GM23338 (cell line): ENCODE measurements at regions not wholly inside any gene's neighbourhood (a gene's known extent, or its start where the extent isn't known, plus 50 kb on each side); places are given as distances from the start of the nearest gene placed in this dataset.

Experiments used
- ATAC-seq: fragments of 200-7000 bp; cut with Tn5 transposase; 3 replicates; pipeline ENCODE4 v1.9.1; 2020
- DNase-seq: peaks from one replicate; pipeline ENCODE4 v3.0.0-alpha.2; 2015; ENCODE audit warnings: low spot score
- H2AFZ ChIP-seq: fragments of 200-600 bp; sonication (generic); 2 replicates; pipeline ENCODE4 v1.8.0; 2016; ENCODE audit warnings: antibody characterized with exemption, mild to moderate bottlenecking, moderate library complexity
- H3F3A ChIP-seq: fragments of 200-600 bp; sonication (generic); replicated peaks from 2 replicates; pipeline ENCODE4 v1.8.0; 2017; ENCODE audit warnings: antibody characterized with exemption, mixed run types, low read depth
- H3K27ac ChIP-seq: fragments of 200-600 bp; sonication (generic); 2 replicates; pipeline ENCODE4 v1.6.1; 2016; ENCODE audit warnings: low read depth
- H3K27me3 ChIP-seq: fragments of 200-600 bp; sonication (generic); 2 replicates; pipeline ENCODE4 v1.8.0; 2016; ENCODE audit warnings: mild to moderate bottlenecking, mixed run types, moderate library complexity; ENCODE audit not compliant: insufficient read depth
- H3K36me3 ChIP-seq: fragments of 200-600 bp; sonication (generic); 2 replicates; pipeline ENCODE4 v1.8.0; 2016; ENCODE audit warnings: mild to moderate bottlenecking; ENCODE audit not compliant: insufficient read depth
- H3K4me1 ChIP-seq: fragments of 200-600 bp; sonication (generic); 2 replicates; pipeline ENCODE4 v1.8.0; 2016; ENCODE audit warnings: mild to moderate bottlenecking, moderate library complexity; ENCODE audit not compliant: insufficient read depth
- H3K4me2 ChIP-seq: fragments of 200-600 bp; sonication (generic); 2 replicates; pipeline ENCODE4 v1.7.1; 2017; ENCODE audit warnings: mixed run types
- H3K4me3 ChIP-seq: fragments of 200-600 bp; sonication (generic); 2 replicates; pipeline ENCODE4 v1.6.1; 2016; ENCODE audit warnings: mixed run types
- H3K79me2 ChIP-seq: fragments of 200-600 bp; sonication (generic); replicated peaks from 2 replicates; pipeline ENCODE4 v1.8.0; 2017; ENCODE audit warnings: mild to moderate bottlenecking; ENCODE audit not compliant: insufficient read depth
- H3K9me2 ChIP-seq: fragments of 200-600 bp; sonication (generic); 2 replicates; pipeline ENCODE4 v1.8.0; 2017; ENCODE audit not compliant: insufficient read depth
- H4K20me1 ChIP-seq: fragments of 200-600 bp; sonication (generic); replicated peaks from 2 replicates; pipeline ENCODE4 v1.8.0; 2017; ENCODE audit warnings: mild to moderate bottlenecking; ENCODE audit not compliant: insufficient read depth
- H3K27ac Mint-ChIP-seq: 2 replicates; pipeline ENCODE4 v1.8.0; 2020; ENCODE audit warnings: inconsistent platforms, mild to moderate bottlenecking, moderate library complexity, mixed read lengths
- H3K27me3 Mint-ChIP-seq: 3 replicates; pipeline ENCODE4 v1.8.0; 2022; ENCODE audit warnings: low read depth, mild to moderate bottlenecking, moderate library complexity, mixed read lengths, inconsistent platforms; ENCODE audit not compliant: insufficient read depth, poor library complexity
- H3K36me3 Mint-ChIP-seq: 3 replicates; pipeline ENCODE4 v1.8.0; 2021; ENCODE audit warnings: low read depth, mild to moderate bottlenecking, inconsistent platforms, moderate library complexity, mixed read lengths
- H3K4me1 Mint-ChIP-seq: 3 replicates; pipeline ENCODE4 v1.8.0; 2020; ENCODE audit warnings: mild to moderate bottlenecking, inconsistent platforms, mixed read lengths
- H3K4me3 Mint-ChIP-seq: 3 replicates; pipeline ENCODE4 v1.8.0; 2021; ENCODE audit warnings: moderate library complexity, mild to moderate bottlenecking, inconsistent platforms, mixed read lengths
- H3K9me3 Mint-ChIP-seq: 3 replicates; pipeline ENCODE4 v1.8.0; 2020; ENCODE audit warnings: moderate library complexity, mild to moderate bottlenecking, inconsistent platforms, mixed read lengths
- CREB1 ChIP-seq: fragments of 250-450 bp; sonication (Bioruptor Pico); IDR thresholded peaks from 2 replicates; pipeline ENCODE4 v1.5.0; 2020; ENCODE audit warnings: low read depth, mild to moderate bottlenecking, moderate library complexity
- EZH2 ChIP-seq: fragments of 200-600 bp; sonication (generic); IDR thresholded peaks from one replicate; pipeline ENCODE4 v1.8.0; 2017; ENCODE audit warnings: antibody characterized with exemption, mild to moderate bottlenecking, low read depth; ENCODE audit not compliant: unreplicated experiment
- EZH2phosphoT487 ChIP-seq: fragments of 200-600 bp; sonication (generic); IDR thresholded peaks from one replicate; pipeline ENCODE4 v1.8.1; 2018; ENCODE audit warnings: antibody characterized with exemption; ENCODE audit not compliant: unreplicated experiment
- JUNB ChIP-seq: IDR thresholded peaks from one replicate; pipeline ENCODE4 v1.6.1; 2016; ENCODE audit warnings: antibody characterized with exemption; ENCODE audit not compliant: unreplicated experiment
- NANOG ChIP-seq: IDR thresholded peaks from 2 replicates; pipeline ENCODE4 v1.6.1; 2016; ENCODE audit warnings: antibody characterized with exemption, borderline replicate concordance
- POLR2AphosphoS5 ChIP-seq: IDR thresholded peaks from 2 replicates; pipeline ENCODE4 v1.6.1; 2016; ENCODE audit warnings: antibody characterized with exemption, low read depth
- STAT1 ChIP-seq: IDR thresholded peaks from one replicate; pipeline ENCODE4 v1.6.1; 2016; ENCODE audit warnings: antibody characterized with exemption; ENCODE audit not compliant: unreplicated experiment
- ZNF114 ChIP-seq: fragments of 250-450 bp; sonication (Bioruptor Pico); IDR thresholded peaks from 2 replicates; pipeline ENCODE4 v1.5.0; 2020; ENCODE audit warnings: mild to moderate bottlenecking, moderate library complexity
- ZNF331 ChIP-seq: fragments of 250-450 bp; sonication (Bioruptor Pico); IDR thresholded peaks from 2 replicates; pipeline ENCODE4 v1.5.0; 2020; ENCODE audit warnings: low read depth, mild to moderate bottlenecking, moderate library complexity
- TF ChIP-seq, protein P1 (sequence below), 2 experiments: fragments of 200-600 bp in 1 of 2; sonication (generic) in 1 of 2; conservative IDR thresholded peaks; 2 replicates each; pipeline versions ENCODE4 v1.5.1 to v1.6.1; 2016 to 2017; ENCODE audit warnings: antibody characterized with exemption in 2 of 2, low read depth in 2 of 2, mild to moderate bottlenecking in 2 of 2, moderate library complexity in 1 of 2
- TF ChIP-seq, protein P2 (sequence below): IDR thresholded peaks from one replicate; pipeline ENCODE4 v1.6.1; 2018; ENCODE audit warnings: antibody characterized with exemption; ENCODE audit not compliant: unreplicated experiment
- TF ChIP-seq, protein P3 (sequence below): fragments of 250-450 bp; sonication (Bioruptor Pico); IDR thresholded peaks from 2 replicates; pipeline ENCODE4 v1.5.0; 2020; ENCODE audit warnings: mild to moderate bottlenecking, moderate library complexity
- TF ChIP-seq, protein P4 (sequence below): IDR thresholded peaks from 2 replicates; pipeline ENCODE4 v1.6.1; 2016; ENCODE audit warnings: antibody characterized with exemption

DNA sequence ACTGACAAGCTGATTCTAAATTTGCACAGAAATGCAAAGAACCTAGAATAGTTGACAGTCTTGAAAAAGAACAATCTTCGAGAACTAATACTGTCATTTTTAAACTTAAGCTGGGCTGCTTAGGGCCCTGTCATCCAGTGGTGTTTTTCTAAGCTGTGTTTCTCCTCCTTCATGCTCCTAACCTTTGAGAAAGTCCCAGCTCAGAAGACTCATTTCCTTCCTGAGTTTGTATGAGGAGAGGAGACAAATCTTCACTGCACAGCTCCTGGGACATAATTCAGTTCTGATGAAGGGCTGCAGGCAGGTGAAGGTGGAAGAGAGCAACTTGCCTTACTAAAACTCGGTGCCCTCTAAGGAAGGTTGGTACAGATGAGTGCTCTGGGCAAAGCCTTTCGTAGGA lies 109.5 kb upstream of the ANKRD55 start:
- Histone ChIP-seq H3K4me3 (no peak overlapping the region), H3K79me2 (no peaks in the 10 kb centered on the region), H4K20me1 (no peaks in the 10 kb centered on the region), H3K27ac (no peak overlapping the region), H2AFZ (no peak overlapping the region), H3K36me3 (no peaks in the 10 kb centered on the region), H3K9me2 (peaks cover 3% of the 10 kb centered on the region; the same call in 1 of the 2 replicates), H3K4me2 (no peak overlapping the region), H3F3A (no peaks in the 10 kb centered on the region), H3K4me1 (no peaks in the 10 kb centered on the region; the same call in 1 of the 2 replicates), H3K27me3 (no peaks in the 10 kb centered on the region)
- DNase-seq: no peak
- Mint-ChIP-seq H3K4me3 (no peak overlapping the region), H3K4me1 (peaks cover 3% of the 10 kb centered on the region), H3K27ac (no peak overlapping the region), H3K36me3 (no peaks in the 10 kb centered on the region; the same call in 2 of the 3 replicates), H3K9me3 (peaks cover 3% of the 10 kb centered on the region; the same call in 2 of the 3 replicates), H3K27me3 (peaks cover 1% of the 10 kb centered on the region)
- TF ChIP-seq, protein P1, sequence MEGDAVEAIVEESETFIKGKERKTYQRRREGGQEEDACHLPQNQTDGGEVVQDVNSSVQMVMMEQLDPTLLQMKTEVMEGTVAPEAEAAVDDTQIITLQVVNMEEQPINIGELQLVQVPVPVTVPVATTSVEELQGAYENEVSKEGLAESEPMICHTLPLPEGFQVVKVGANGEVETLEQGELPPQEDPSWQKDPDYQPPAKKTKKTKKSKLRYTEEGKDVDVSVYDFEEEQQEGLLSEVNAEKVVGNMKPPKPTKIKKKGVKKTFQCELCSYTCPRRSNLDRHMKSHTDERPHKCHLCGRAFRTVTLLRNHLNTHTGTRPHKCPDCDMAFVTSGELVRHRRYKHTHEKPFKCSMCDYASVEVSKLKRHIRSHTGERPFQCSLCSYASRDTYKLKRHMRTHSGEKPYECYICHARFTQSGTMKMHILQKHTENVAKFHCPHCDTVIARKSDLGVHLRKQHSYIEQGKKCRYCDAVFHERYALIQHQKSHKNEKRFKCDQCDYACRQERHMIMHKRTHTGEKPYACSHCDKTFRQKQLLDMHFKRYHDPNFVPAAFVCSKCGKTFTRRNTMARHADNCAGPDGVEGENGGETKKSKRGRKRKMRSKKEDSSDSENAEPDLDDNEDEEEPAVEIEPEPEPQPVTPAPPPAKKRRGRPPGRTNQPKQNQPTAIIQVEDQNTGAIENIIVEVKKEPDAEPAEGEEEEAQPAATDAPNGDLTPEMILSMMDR (conservative IDR thresholded peaks at IDR 0.05; ENCODE audit: low read depth in 2 of 2): no peak
- TF ChIP-seq, protein P2, sequence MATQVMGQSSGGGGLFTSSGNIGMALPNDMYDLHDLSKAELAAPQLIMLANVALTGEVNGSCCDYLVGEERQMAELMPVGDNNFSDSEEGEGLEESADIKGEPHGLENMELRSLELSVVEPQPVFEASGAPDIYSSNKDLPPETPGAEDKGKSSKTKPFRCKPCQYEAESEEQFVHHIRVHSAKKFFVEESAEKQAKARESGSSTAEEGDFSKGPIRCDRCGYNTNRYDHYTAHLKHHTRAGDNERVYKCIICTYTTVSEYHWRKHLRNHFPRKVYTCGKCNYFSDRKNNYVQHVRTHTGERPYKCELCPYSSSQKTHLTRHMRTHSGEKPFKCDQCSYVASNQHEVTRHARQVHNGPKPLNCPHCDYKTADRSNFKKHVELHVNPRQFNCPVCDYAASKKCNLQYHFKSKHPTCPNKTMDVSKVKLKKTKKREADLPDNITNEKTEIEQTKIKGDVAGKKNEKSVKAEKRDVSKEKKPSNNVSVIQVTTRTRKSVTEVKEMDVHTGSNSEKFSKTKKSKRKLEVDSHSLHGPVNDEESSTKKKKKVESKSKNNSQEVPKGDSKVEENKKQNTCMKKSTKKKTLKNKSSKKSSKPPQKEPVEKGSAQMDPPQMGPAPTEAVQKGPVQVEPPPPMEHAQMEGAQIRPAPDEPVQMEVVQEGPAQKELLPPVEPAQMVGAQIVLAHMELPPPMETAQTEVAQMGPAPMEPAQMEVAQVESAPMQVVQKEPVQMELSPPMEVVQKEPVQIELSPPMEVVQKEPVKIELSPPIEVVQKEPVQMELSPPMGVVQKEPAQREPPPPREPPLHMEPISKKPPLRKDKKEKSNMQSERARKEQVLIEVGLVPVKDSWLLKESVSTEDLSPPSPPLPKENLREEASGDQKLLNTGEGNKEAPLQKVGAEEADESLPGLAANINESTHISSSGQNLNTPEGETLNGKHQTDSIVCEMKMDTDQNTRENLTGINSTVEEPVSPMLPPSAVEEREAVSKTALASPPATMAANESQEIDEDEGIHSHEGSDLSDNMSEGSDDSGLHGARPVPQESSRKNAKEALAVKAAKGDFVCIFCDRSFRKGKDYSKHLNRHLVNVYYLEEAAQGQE: no peak
- no peak for TF ChIP-seq EZH2phosphoT487
- TF ChIP-seq POLR2AphosphoS5: no peak
- no peak for TF ChIP-seq STAT1
- no peak for TF ChIP-seq JUNB
- no peak for TF ChIP-seq EZH2
- TF ChIP-seq ZNF114 (CRISPR knock-in tag): no peak
- TF ChIP-seq, protein P3, sequence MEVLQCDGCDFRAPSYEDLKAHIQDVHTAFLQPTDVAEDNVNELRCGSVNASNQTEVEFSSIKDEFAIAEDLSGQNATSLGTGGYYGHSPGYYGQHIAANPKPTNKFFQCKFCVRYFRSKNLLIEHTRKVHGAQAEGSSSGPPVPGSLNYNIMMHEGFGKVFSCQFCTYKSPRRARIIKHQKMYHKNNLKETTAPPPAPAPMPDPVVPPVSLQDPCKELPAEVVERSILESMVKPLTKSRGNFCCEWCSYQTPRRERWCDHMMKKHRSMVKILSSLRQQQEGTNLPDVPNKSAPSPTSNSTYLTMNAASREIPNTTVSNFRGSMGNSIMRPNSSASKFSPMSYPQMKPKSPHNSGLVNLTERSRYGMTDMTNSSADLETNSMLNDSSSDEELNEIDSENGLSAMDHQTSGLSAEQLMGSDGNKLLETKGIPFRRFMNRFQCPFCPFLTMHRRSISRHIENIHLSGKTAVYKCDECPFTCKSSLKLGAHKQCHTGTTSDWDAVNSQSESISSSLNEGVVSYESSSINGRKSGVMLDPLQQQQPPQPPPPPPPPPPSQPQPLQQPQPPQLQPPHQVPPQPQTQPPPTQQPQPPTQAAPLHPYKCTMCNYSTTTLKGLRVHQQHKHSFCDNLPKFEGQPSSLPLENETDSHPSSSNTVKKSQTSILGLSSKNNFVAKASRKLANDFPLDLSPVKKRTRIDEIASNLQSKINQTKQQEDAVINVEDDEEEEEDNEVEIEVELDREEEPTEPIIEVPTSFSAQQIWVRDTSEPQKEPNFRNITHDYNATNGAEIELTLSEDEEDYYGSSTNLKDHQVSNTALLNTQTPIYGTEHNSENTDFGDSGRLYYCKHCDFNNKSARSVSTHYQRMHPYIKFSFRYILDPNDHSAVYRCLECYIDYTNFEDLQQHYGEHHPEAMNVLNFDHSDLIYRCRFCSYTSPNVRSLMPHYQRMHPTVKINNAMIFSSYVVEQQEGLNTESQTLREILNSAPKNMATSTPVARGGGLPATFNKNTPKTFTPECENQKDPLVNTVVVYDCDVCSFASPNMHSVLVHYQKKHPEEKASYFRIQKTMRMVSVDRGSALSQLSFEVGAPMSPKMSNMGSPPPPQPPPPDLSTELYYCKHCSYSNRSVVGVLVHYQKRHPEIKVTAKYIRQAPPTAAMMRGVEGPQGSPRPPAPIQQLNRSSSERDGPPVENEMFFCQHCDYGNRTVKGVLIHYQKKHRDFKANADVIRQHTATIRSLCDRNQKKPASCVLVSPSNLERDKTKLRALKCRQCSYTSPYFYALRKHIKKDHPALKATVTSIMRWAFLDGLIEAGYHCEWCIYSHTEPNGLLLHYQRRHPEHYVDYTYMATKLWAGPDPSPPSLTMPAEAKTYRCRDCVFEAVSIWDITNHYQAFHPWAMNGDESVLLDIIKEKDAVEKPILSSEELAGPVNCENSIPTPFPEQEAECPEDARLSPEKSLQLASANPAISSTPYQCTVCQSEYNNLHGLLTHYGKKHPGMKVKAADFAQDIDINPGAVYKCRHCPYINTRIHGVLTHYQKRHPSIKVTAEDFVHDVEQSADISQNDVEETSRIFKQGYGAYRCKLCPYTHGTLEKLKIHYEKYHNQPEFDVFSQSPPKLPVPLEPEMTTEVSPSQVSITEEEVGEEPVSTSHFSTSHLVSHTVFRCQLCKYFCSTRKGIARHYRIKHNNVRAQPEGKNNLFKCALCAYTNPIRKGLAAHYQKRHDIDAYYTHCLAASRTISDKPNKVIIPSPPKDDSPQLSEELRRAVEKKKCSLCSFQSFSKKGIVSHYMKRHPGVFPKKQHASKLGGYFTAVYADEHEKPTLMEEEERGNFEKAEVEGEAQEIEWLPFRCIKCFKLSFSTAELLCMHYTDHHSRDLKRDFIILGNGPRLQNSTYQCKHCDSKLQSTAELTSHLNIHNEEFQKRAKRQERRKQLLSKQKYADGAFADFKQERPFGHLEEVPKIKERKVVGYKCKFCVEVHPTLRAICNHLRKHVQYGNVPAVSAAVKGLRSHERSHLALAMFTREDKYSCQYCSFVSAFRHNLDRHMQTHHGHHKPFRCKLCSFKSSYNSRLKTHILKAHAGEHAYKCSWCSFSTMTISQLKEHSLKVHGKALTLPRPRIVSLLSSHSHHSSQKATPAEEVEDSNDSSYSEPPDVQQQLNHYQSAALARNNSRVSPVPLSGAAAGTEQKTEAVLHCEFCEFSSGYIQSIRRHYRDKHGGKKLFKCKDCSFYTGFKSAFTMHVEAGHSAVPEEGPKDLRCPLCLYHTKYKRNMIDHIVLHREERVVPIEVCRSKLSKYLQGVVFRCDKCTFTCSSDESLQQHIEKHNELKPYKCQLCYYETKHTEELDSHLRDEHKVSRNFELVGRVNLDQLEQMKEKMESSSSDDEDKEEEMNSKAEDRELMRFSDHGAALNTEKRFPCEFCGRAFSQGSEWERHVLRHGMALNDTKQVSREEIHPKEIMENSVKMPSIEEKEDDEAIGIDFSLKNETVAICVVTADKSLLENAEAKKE (CRISPR knock-in tag): no peak
- TF ChIP-seq, protein P4, sequence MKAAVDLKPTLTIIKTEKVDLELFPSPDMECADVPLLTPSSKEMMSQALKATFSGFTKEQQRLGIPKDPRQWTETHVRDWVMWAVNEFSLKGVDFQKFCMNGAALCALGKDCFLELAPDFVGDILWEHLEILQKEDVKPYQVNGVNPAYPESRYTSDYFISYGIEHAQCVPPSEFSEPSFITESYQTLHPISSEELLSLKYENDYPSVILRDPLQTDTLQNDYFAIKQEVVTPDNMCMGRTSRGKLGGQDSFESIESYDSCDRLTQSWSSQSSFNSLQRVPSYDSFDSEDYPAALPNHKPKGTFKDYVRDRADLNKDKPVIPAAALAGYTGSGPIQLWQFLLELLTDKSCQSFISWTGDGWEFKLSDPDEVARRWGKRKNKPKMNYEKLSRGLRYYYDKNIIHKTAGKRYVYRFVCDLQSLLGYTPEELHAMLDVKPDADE: no peak
- no peak for TF ChIP-seq CREB1 (CRISPR knock-in tag)
- no peak for TF ChIP-seq ZNF331 (CRISPR knock-in tag)
- TF ChIP-seq NANOG: no peak
- no peak for ATAC-seq
